Stomach (tissue), 4 donors: ENCODE measurements at regions not wholly inside any gene's neighbourhood (a gene's known extent, or its start where the extent isn't known, plus 50 kb on each side); places are given as distances from the start of the nearest gene placed in this dataset.

Source experiments
- CTCF ChIP-seq, 7 experiments: fragments of 450-650 bp in 4 of 7; fragments of 200-600 bp in 3 of 7; sonication (generic) in 3 of 7; IDR thresholded peaks; one replicate each; pipeline ENCODE4 v1.5.1; 2016 to 2019; ENCODE audit warnings: antibody characterized with exemption in 7 of 7, control low read depth in 2 of 7, mild to moderate bottlenecking in 1 of 7
- POLR2A ChIP-seq, 4 donors: fragments of 450-650 bp; IDR thresholded peaks; one replicate each; pipeline ENCODE4 v1.6.1; 2016; ENCODE audit warnings: antibody characterized with exemption in 4 of 4, control low read depth in 2 of 4, mild to moderate bottlenecking in 1 of 4, moderate library complexity in 1 of 4
- POLR2AphosphoS5 ChIP-seq, 3 donors: sonication (generic); formaldehyde crosslinking; IDR thresholded peaks; one replicate each; pipeline ENCODE4 v1.6.1; 2016; ENCODE audit warnings: antibody characterized with exemption in 3 of 3

- TF ChIP-seq CTCF (IDR thresholded peaks at IDR 0.05) = no peak
- TF ChIP-seq POLR2AphosphoS5 (IDR thresholded peaks at IDR 0.05) = no peak
- no peak for TF ChIP-seq POLR2A (IDR thresholded peaks at IDR 0.05)
These were observed 123.3 kb upstream of the CDC42EP3 start for GRCh38 chr2:37794717-37795116.
